K562 (cell line): ENCODE measurements at regions not wholly inside any gene's neighbourhood (a gene's known extent, or its start where the extent isn't known, plus 50 kb on each side); places are given as distances from the start of the nearest gene placed in this dataset.

ENCODE experiments used
- ATAC-seq: fragments of 200-7000 bp; cut with Tn5 transposase; 3 replicates; pipeline ENCODE4 v1.9.1; 2020; ENCODE audit warnings: moderate library complexity
- BruUV-seq: library from RNA; stranded (reverse); fragments of 400-500 nt; replicated peaks from 2 replicates; lab custom pipeline; 2021; lab: Mats Ljungman, UMichigan
- CTCF ChIA-PET: fragments of 300-600 bp; formaldehyde crosslinking; extraction: SDS; loops from one replicate; lab custom pipeline; 2021; ENCODE audit warnings: low intra/inter-chr PET ratio; lab: Yijun Ruan, JAX
- POLR2A ChIA-PET: fragments of 300-600, 350-650 bp; sonication (Branson Sonifier 250); formaldehyde crosslinking; extraction: SDS; loops from one replicate; lab custom pipeline; 2021; ENCODE audit warnings: antibody characterized with exemption, inconsistent platforms; lab: Yijun Ruan, JAX
- DNase-seq, 4 experiments: peaks; one replicate each; pipeline versions ENCODE4 v3.0.0 to v3.0.0-alpha.2; 2011 to 2018; ENCODE audit warnings: low spot score in 3 of 4, mixed read lengths in 3 of 4; ENCODE audit errors: extremely low read depth in 1 of 4
- FAIRE-seq: peaks from 2 replicates; lab custom pipeline; 2011; peaks lifted over from hg19 to GRCh38; lab: Jason Lieb, UNC
- H2AFZ ChIP-seq: 2 replicates; pipeline ENCODE4 v1.6.0; 2011; ENCODE audit warnings: low read depth, low read length, control low read depth, inconsistent platforms
- H3K27ac ChIP-seq: fragments of 200-600 bp; 3 replicates; pipeline ENCODE4 v1.8.0; 2011; ENCODE audit warnings: low read depth, mild to moderate bottlenecking, control low read depth, inconsistent platforms, low read length, moderate library complexity, mixed read lengths; ENCODE audit errors: extremely low read depth
- H3K27me3 ChIP-seq, 2 experiments: fragments of 300-600 bp in 1 of 2; 2 replicates in 1 of 2; 3 replicates in 1 of 2; pipeline versions ENCODE4 v1.6.0 to v1.8.0; 2011; ENCODE audit warnings: inconsistent platforms in 2 of 2, low read length in 2 of 2, mild to moderate bottlenecking in 1 of 2, mixed read lengths in 1 of 2, moderate library complexity in 1 of 2; ENCODE audit not compliant: control insufficient read depth in 2 of 2, insufficient read depth in 2 of 2
- H3K36me3 ChIP-seq: fragments of 300-600 bp; 3 replicates; pipeline ENCODE4 v1.8.0; 2011; ENCODE audit warnings: mild to moderate bottlenecking, low read length, inconsistent platforms; ENCODE audit not compliant: control insufficient read depth, insufficient read depth
- H3K4me1 ChIP-seq, 2 experiments: fragments of 200-600 bp in 1 of 2; replicated peaks in 1 of 2; 2 replicates in 1 of 2; 3 replicates in 1 of 2; pipeline versions ENCODE4 v1.5.1 to v1.8.0; 2011; ENCODE audit warnings: inconsistent platforms in 2 of 2, low read length in 2 of 2, mild to moderate bottlenecking in 1 of 2, mixed read lengths in 1 of 2, moderate library complexity in 1 of 2; ENCODE audit not compliant: control insufficient read depth in 2 of 2, insufficient read depth in 2 of 2
- H3K4me2 ChIP-seq: 2 replicates; pipeline ENCODE4 v1.6.1; 2011; ENCODE audit warnings: low read length, control low read depth, inconsistent platforms, mixed read lengths; ENCODE audit not compliant: insufficient read depth
- H3K4me3 ChIP-seq: fragments of 200-600 bp; sonication (generic), shearing (Covaris generic); 2 replicates; pipeline ENCODE4 v1.5.1; 2016; ENCODE audit warnings: control low read depth, inconsistent platforms
- H3K79me2 ChIP-seq: fragments of 200-600 bp; 3 replicates; pipeline ENCODE4 v1.8.0; 2011; ENCODE audit warnings: low read length, inconsistent platforms; ENCODE audit not compliant: control insufficient read depth, insufficient read depth
- H3K9ac ChIP-seq, 2 experiments: 2 replicates each; pipeline versions ENCODE4 v1.6.0 to v1.6.1; 2011; ENCODE audit warnings: low read depth in 2 of 2, low read length in 2 of 2, control low read depth in 1 of 2, inconsistent platforms in 1 of 2, mild to moderate bottlenecking in 1 of 2, mixed read lengths in 1 of 2; ENCODE audit not compliant: insufficient read depth in 1 of 2
- H3K9me1 ChIP-seq: one replicate; pipeline ENCODE4 v1.6.0; 2011; ENCODE audit warnings: inconsistent platforms, mild to moderate bottlenecking, low read length, moderate library complexity; ENCODE audit not compliant: control insufficient read depth, insufficient read depth
- H3K9me3 ChIP-seq: replicated peaks from 2 replicates; pipeline ENCODE4 v1.5.1; 2011; ENCODE audit warnings: low read depth, low read length, inconsistent platforms; ENCODE audit not compliant: control insufficient read depth, insufficient read depth
- H4K20me1 ChIP-seq: replicated peaks from 2 replicates; pipeline ENCODE4 v1.6.1; 2011; ENCODE audit warnings: low read length, inconsistent platforms, mixed read lengths; ENCODE audit not compliant: control insufficient read depth, insufficient read depth
- ARHGAP35 ChIP-seq: fragments of 450-650 bp; IDR thresholded peaks from 2 replicates; pipeline ENCODE4 v1.6.1; 2018; ENCODE audit not compliant: partially characterized antibody
- ATF3 ChIP-seq, 2 experiments: fragments of 450-650 bp in 1 of 2; sonication (generic) in 1 of 2; formaldehyde crosslinking in 1 of 2; IDR thresholded peaks in 1 of 2; conservative IDR thresholded peaks in 1 of 2; 2 replicates each; pipeline versions ENCODE4 v1.6.1 to v1.8.1; 2016 to 2023; ENCODE audit warnings: mild to moderate bottlenecking in 2 of 2, moderate library complexity in 2 of 2, inconsistent platforms in 1 of 2, missing genetic modification reagents in 1 of 2
- BCL6 ChIP-seq: fragments of 250-450 bp; sonication (Bioruptor Pico); IDR thresholded peaks from 2 replicates; pipeline ENCODE4 v1.4.0; 2020
- BRF2 ChIP-seq: IDR thresholded peaks from 3 replicates; pipeline ENCODE4 v1.6.1; 2011; ENCODE audit warnings: borderline replicate concordance, mild to moderate bottlenecking; ENCODE audit not compliant: insufficient read length, insufficient read depth
- ELF2 ChIP-seq: fragments of 250-450 bp; sonication (Bioruptor Pico); IDR thresholded peaks from 2 replicates; pipeline ENCODE4 v1.5.0; 2021; ENCODE audit warnings: mild to moderate bottlenecking
- ETV6 ChIP-seq, 3 experiments: fragments of 150-350 bp in 1 of 3; sonication (generic) in 1 of 3; formaldehyde crosslinking in 1 of 3; IDR thresholded peaks; 2 replicates each; pipeline versions ENCODE4 v1.6.1 to v1.8.0; 2014 to 2022; ENCODE audit warnings: borderline replicate concordance in 2 of 3, low read depth in 2 of 3, antibody characterized with exemption in 1 of 3, low read length in 1 of 3, mild to moderate bottlenecking in 1 of 3, missing genetic modification reagents in 1 of 3
- FOXM1 ChIP-seq, 2 experiments: fragments of 450-650 bp in 1 of 2; sonication (generic) in 1 of 2; formaldehyde crosslinking in 1 of 2; IDR thresholded peaks; 2 replicates each; pipeline versions ENCODE4 v1.6.1 to v1.9.0; 2017 to 2022; ENCODE audit warnings: low read depth in 2 of 2, mild to moderate bottlenecking in 2 of 2, missing genetic modification reagents in 1 of 2, moderate library complexity in 1 of 2
- NFYB ChIP-seq: IDR thresholded peaks from 2 replicates; pipeline ENCODE4 v1.6.1; 2011; ENCODE audit warnings: mild to moderate bottlenecking, moderate library complexity; ENCODE audit not compliant: insufficient read length; ENCODE audit errors: extremely low read depth
- RHOXF2B ChIP-seq: fragments of 250-450 bp; sonication (Bioruptor Pico); conservative IDR thresholded peaks from 2 replicates; pipeline ENCODE4 v1.5.1; 2021
- WHSC1 ChIP-seq: IDR thresholded peaks from one replicate; pipeline ENCODE4 v1.6.1; 2012; ENCODE audit warnings: low read length, control low read depth, inconsistent platforms
- XRCC5 ChIP-seq: fragments of 200-400 bp; formaldehyde crosslinking; IDR thresholded peaks from 2 replicates; pipeline ENCODE4 v1.6.1; 2017; ENCODE audit warnings: low read depth, mild to moderate bottlenecking, low read length
- ZC3H11A ChIP-seq: IDR thresholded peaks from 2 replicates; pipeline ENCODE4 v1.6.1; 2012; ENCODE audit warnings: low read depth, low read length, improper control_type of control experiment
- ZNF197 ChIP-seq: fragments of 200-800 bp; sonication (Bioruptor generic); IDR thresholded peaks from 2 replicates; pipeline ENCODE4 v1.6.1; 2016; ENCODE audit warnings: low read depth, missing genetic modification characterization, missing compliant biosample characterization
- ZNF239 ChIP-seq: fragments of 250-450 bp; sonication (Bioruptor Pico); IDR thresholded peaks from 2 replicates; pipeline ENCODE4 v1.4.0; 2020; ENCODE audit warnings: mild to moderate bottlenecking
- ZNF253 ChIP-seq: fragments of 250-450 bp; sonication (Bioruptor Pico); conservative IDR thresholded peaks from 2 replicates; pipeline ENCODE4 v1.6.1; 2021; ENCODE audit warnings: mild to moderate bottlenecking
- ZNF3 ChIP-seq: fragments of 250-450 bp; sonication (Bioruptor Pico); IDR thresholded peaks from 2 replicates; pipeline ENCODE4 v1.5.0; 2021; ENCODE audit warnings: mild to moderate bottlenecking, moderate library complexity
- WGBS: fragments of 100-300 bp; shearing (Covaris generic); methylation state at CpG from one replicate; pipeline ENCODE4 v1.1.6; 2016; ENCODE audit warnings: low coverage, mixed read lengths; ENCODE audit not compliant: insufficient coverage; ENCODE audit errors: missing lambda C conversion rate; 5-methylcytosine and 5-hydroxymethylcytosine counted together
- in situ Hi-C: fragments of 300-500 bp; cut with MboI; formaldehyde crosslinking; loops from 4 replicates; pipeline ENCODE4 v1.15.0; 2018; ENCODE audit warnings: inconsistent platforms, mixed read lengths
- intact Hi-C: fragments of 100-400 bp; cut with micrococcal nuclease; formaldehyde crosslinking; loops from 2 replicates; pipeline ENCODE4 v1.14.2; 2022
- TF ChIP-seq, protein P1 (sequence below): fragments of 250-450 bp; sonication (Bioruptor Pico); IDR thresholded peaks from 2 replicates; pipeline ENCODE4 v1.9.0; 2021; ENCODE audit warnings: mild to moderate bottlenecking
- TF ChIP-seq, protein P2 (sequence below), 2 experiments: IDR thresholded peaks in 1 of 2; conservative IDR thresholded peaks in 1 of 2; 2 replicates each; pipeline ENCODE4 v1.6.1; 2016; ENCODE audit warnings: low read depth in 2 of 2, mild to moderate bottlenecking in 1 of 2, missing compliant biosample characterization in 1 of 2, missing genetic modification characterization in 1 of 2, moderate library complexity in 1 of 2

- no peak overlapping the region for H3K4me3 ChIP-seq
- H3K9me3 ChIP-seq, result no peaks in the 10 kb centered on the region
- no peak overlapping the region for H3K9ac ChIP-seq
- ChIA-PET CTCF (no interaction called here), POLR2A (interaction anchor here (0.6 kb wide), 1 partner anchor 15 kb away, joined by 3 read pairs; no protein-coding TSS in a partner anchor)
- H3K4me2 ChIP-seq, result no peak overlapping the region
- TF ChIP-seq ARHGAP35, result no peak
- no peak for TF ChIP-seq BRF2
- no peak for TF ChIP-seq ETV6 (IDR thresholded peaks at IDR 0.05; ENCODE audit: borderline replicate concordance in 1 of 2, low read depth in 2 of 2, low read length in 1 of 2)
- TF ChIP-seq ETV6 (CRISPR knock-in tag; IDR thresholded peaks at IDR 0.05; ENCODE audit: borderline replicate concordance), result no peak
- TF ChIP-seq ELF2, result no peak
- TF ChIP-seq ZNF253, result no peak
- no peak for TF ChIP-seq FOXM1 (IDR thresholded peaks at IDR 0.05; ENCODE audit: low read depth)
- TF ChIP-seq FOXM1 (CRISPR knock-in tag; IDR thresholded peaks at IDR 0.05; ENCODE audit: low read depth), result no peak
- TF ChIP-seq NFYB, result no peak
- TF ChIP-seq ATF3 (IDR thresholded peaks at IDR 0.05), result no peak
- no peak for TF ChIP-seq ATF3 (CRISPR knock-in tag; conservative IDR thresholded peaks at IDR 0.05)
- no peak for TF ChIP-seq ZC3H11A
- no peak for TF ChIP-seq ZNF239
- no peak for TF ChIP-seq WHSC1
- no peak for TF ChIP-seq BCL6 (CRISPR knock-in tag)
- TF ChIP-seq, protein P1, sequence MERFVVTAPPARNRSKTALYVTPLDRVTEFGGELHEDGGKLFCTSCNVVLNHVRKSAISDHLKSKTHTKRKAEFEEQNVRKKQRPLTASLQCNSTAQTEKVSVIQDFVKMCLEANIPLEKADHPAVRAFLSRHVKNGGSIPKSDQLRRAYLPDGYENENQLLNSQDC, result no peak
- TF ChIP-seq ZNF3, result no peak
- no peak for TF ChIP-seq RHOXF2B
- TF ChIP-seq, protein P2, sequence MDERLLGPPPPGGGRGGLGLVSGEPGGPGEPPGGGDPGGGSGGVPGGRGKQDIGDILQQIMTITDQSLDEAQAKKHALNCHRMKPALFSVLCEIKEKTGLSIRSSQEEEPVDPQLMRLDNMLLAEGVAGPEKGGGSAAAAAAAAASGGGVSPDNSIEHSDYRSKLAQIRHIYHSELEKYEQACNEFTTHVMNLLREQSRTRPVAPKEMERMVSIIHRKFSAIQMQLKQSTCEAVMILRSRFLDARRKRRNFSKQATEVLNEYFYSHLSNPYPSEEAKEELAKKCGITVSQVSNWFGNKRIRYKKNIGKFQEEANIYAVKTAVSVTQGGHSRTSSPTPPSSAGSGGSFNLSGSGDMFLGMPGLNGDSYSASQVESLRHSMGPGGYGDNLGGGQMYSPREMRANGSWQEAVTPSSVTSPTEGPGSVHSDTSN (CRISPR knock-in tag; IDR thresholded peaks at IDR 0.05; ENCODE audit: low read depth), result no peak
- TF ChIP-seq, protein P2 (tag; conservative IDR thresholded peaks at IDR 0.05; ENCODE audit: low read depth), result no peak
- no peak for TF ChIP-seq ZNF197 (CRISPR knock-in tag)
- no peak for TF ChIP-seq XRCC5
- 0% methylated on average over 3 of the region's 3 CpGs for WGBS
- H3K27me3 ChIP-seq, result peaks cover 0 to 8% of the 10 kb centered on the region in 2 experiments; a peak in 3 of 5 replicates
- no TSS peak for BruUV-seq
- no peaks in the 10 kb centered on the region for H3K9me1 ChIP-seq
- no peak overlapping the region for H2AFZ ChIP-seq
- FAIRE-seq (no peak), DNase-seq (no peak), ATAC-seq (no peak)
- intact Hi-C loops, result no loop called here
- no peak overlapping the region for H3K27ac ChIP-seq
- H4K20me1 ChIP-seq, result no peaks in the 10 kb centered on the region
- 0 out of 5 replicates have a peak, but pooled peaks cover 0 to 2% of the 10 kb centered on the region in 2 experiments for H3K4me1 ChIP-seq
- no peaks in the 10 kb centered on the region for H3K79me2 ChIP-seq
- in situ Hi-C loops, result no loop called here
- H3K36me3 ChIP-seq, result no peaks in the 10 kb centered on the region
These were observed 269.8 kb downstream of the TNS1 start for GRCh38 chr2:217732992-217733391.
